A673 (cell line): ENCODE measurements at regions not wholly inside any gene's neighbourhood (a gene's known extent, or its start where the extent isn't known, plus 50 kb on each side); places are given as distances from the start of the nearest gene placed in this dataset.

Experiments
- BruUV-seq: library from RNA; stranded (reverse); fragments of 400-500 nt; replicated peaks from 2 replicates; lab custom pipeline; 2021; lab: Mats Ljungman, UMichigan
- CTCF ChIA-PET: fragments of 300-600 bp; sonication (Branson Sonifier 250); formaldehyde crosslinking; loops from one replicate; lab custom pipeline; 2022; ENCODE audit warnings: antibody characterized with exemption; lab: Charles Lee
- POLR2A ChIA-PET: fragments of 300-600 bp; sonication (Branson Sonifier 250); formaldehyde crosslinking; loops from one replicate; lab custom pipeline; 2022; ENCODE audit warnings: antibody characterized with exemption; ENCODE audit not compliant: low non-redundant PET; lab: Charles Lee
- DNase-seq: peaks from one replicate; pipeline ENCODE4 v3.0.0-alpha.2; 2015; ENCODE audit warnings: low spot score
- H3K27ac ChIP-seq: fragments of 200-600 bp; sonication (generic); 2 replicates; pipeline ENCODE4 v1.5.1; 2016; ENCODE audit warnings: mixed run types, low read depth, mild to moderate bottlenecking, mixed read lengths, antibody characterized with exemption, low read length; ENCODE audit not compliant: poor library complexity, severe bottlenecking
- H3K27me3 ChIP-seq: fragments of 200-600 bp; sonication (generic); replicated peaks from 2 replicates; pipeline ENCODE4 v1.6.1; 2017; ENCODE audit warnings: mixed run types, low read depth, mild to moderate bottlenecking, mixed read lengths, antibody characterized with exemption, low read length; ENCODE audit not compliant: insufficient read depth, poor library complexity
- H3K36me3 ChIP-seq: fragments of 200-600 bp; sonication (generic); 2 replicates; pipeline ENCODE4 v1.6.1; 2016; ENCODE audit warnings: mixed run types, mild to moderate bottlenecking, mixed read lengths, antibody characterized with exemption, low read length; ENCODE audit not compliant: insufficient read depth, poor library complexity, severe bottlenecking
- H3K4me1 ChIP-seq: fragments of 200-600 bp; sonication (generic); 2 replicates; pipeline ENCODE4 v1.6.1; 2017; ENCODE audit warnings: mixed run types, mild to moderate bottlenecking, mixed read lengths, antibody characterized with exemption, low read length; ENCODE audit not compliant: insufficient read depth, poor library complexity, severe bottlenecking
- H3K4me3 ChIP-seq: fragments of 200-600 bp; sonication (generic); 2 replicates; pipeline ENCODE4 v1.5.1; 2016; ENCODE audit warnings: low read depth, mixed run types, mild to moderate bottlenecking, mixed read lengths, low read length; ENCODE audit not compliant: poor library complexity, severe bottlenecking
- H3K9me3 ChIP-seq: fragments of 200-600 bp; sonication (generic); 2 replicates; pipeline ENCODE4 v1.6.1; 2016; ENCODE audit warnings: mixed run types, low read depth, mild to moderate bottlenecking, mixed read lengths, antibody characterized with exemption, low read length; ENCODE audit not compliant: poor library complexity, severe bottlenecking
- CTCF ChIP-seq: fragments of 300-800, 200-600 bp; sonication (generic); conservative IDR thresholded peaks from 2 replicates; pipeline ENCODE4 v1.5.1; 2017; ENCODE audit warnings: low read depth, mild to moderate bottlenecking, antibody characterized with exemption, low read length, moderate library complexity, mixed read lengths
- EZH2 ChIP-seq: fragments of 200-600 bp; sonication (generic); IDR thresholded peaks from 2 replicates; pipeline ENCODE4 v1.6.1; 2017; ENCODE audit warnings: borderline replicate concordance, low read depth, mild to moderate bottlenecking, mixed read lengths, antibody characterized with exemption, low read length; ENCODE audit not compliant: poor library complexity, severe bottlenecking
- intact Hi-C: fragments of 100-400 bp; cut with micrococcal nuclease; formaldehyde crosslinking; loops from one replicate; pipeline ENCODE4 v1.10.0; 2022; ENCODE audit not compliant: unreplicated experiment

- no peaks in the 10 kb centered on the region for H3K9me3 ChIP-seq
- DNase-seq: no peak
- intact Hi-C loops: no loop called here
- no peak overlapping the region for H3K27ac ChIP-seq
- ChIA-PET POLR2A (no interaction called here), CTCF (no interaction called here)
- no peaks in the 10 kb centered on the region for H3K36me3 ChIP-seq
- TF ChIP-seq CTCF (no peak), EZH2 (no peak)
- no peaks in the 10 kb centered on the region for H3K4me1 ChIP-seq
- no peaks in the 10 kb centered on the region for H3K27me3 ChIP-seq
- BruUV-seq: no TSS peak
- H3K4me3 ChIP-seq: no peak overlapping the region
These were observed 50.5 kb upstream of the HIF1A start for GRCh38 chr14:61644834-61645233.

- Histone ChIP-seq H3K9me3 (no peaks in the 10 kb centered on the region), H3K27me3 (no peaks in the 10 kb centered on the region), H3K27ac (no peak overlapping the region), H3K4me3 (no peak overlapping the region), H3K4me1 (no peaks in the 10 kb centered on the region), H3K36me3 (no peaks in the 10 kb centered on the region)
- ChIA-PET CTCF (no interaction called here), POLR2A (no interaction called here)
- no TSS peak for BruUV-seq
- DNase-seq: no peak
- TF ChIP-seq CTCF (no peak), EZH2 (no peak)
- intact Hi-C loops: no loop called here
These were observed 50.1 kb upstream of the HIF1A start for GRCh38 chr14:61645247-61645646.
